Left forelimb (tissue), 1 donor: ENCODE measurements at regions not wholly inside any gene's neighbourhood (a gene's known extent, or its start where the extent isn't known, plus 50 kb on each side); places are given as distances from the start of the nearest gene placed in this dataset.
"Not testable (repeated sequence)": the region's sequence is repeated elsewhere in the genome, so short reads cannot be mapped to it uniquely, and the experiment has no call there.

Experiments
- DNase-seq: peaks from one replicate; pipeline ENCODE4 v3.0.0-alpha.2; 2018; ENCODE audit warnings: low spot score

- peak; percentile 42 for DNase-seq
Observed at GRCh38 chr2:239804161-239805042, 220.7 kb downstream of the NDUFA10 start.

GRCh38 chr2:239803766-239804115 is 221.4 kb downstream of the NDUFA10 start:
- DNase-seq, result no peak

GRCh38 chr2:239803102-239803765 is 221.9 kb downstream of the NDUFA10 start:
- DNase-seq, result no peak

GRCh38 chr2:239802185-239802649 is 222.9 kb downstream of the NDUFA10 start:
- no peak for DNase-seq

GRCh38 chr2:239801404-239802184 is 223.5 kb downstream of the NDUFA10 start:
- DNase-seq, result no peak

- no peak for DNase-seq
Observed at GRCh38 chr2:239800785-239801386, 224.3 kb downstream of the NDUFA10 start.

- DNase-seq, result no peak
Observed at GRCh38 chr2:239797316-239797715, 227.8 kb downstream of the NDUFA10 start.

- DNase-seq, result not testable (repeated sequence)
Observed at GRCh38 chr2:239795761-239796160, 229.4 kb downstream of the NDUFA10 start.

- DNase-seq, result peak; percentile 57
Observed at GRCh38 chr2:239793836-239794235, 231.3 kb downstream of the NDUFA10 start.

GRCh38 chr2:239793086-239793485 is 232.1 kb downstream of the NDUFA10 start:
- DNase-seq, result no peak

GRCh38 chr2:239792405-239793084 is 232.6 kb downstream of the NDUFA10 start:
- DNase-seq, result peak; percentile 58

- peak; percentile 47 for DNase-seq
Observed at GRCh38 chr2:239791526-239792404, 233.4 kb downstream of the NDUFA10 start.

GRCh38 chr2:239790721-239791120 is 234.4 kb downstream of the NDUFA10 start:
- no peak for DNase-seq

- DNase-seq, result no peak
Observed at GRCh38 chr2:239790313-239790712, 234.8 kb downstream of the NDUFA10 start.

GRCh38 chr2:239789711-239790110 is 235.4 kb downstream of the NDUFA10 start:
- no peak for DNase-seq

GRCh38 chr2:239788576-239789098 is 236.5 kb downstream of the NDUFA10 start:
- no peak for DNase-seq

GRCh38 chr2:239787538-239788050 is 237.5 kb downstream of the NDUFA10 start:
- no peak for DNase-seq

GRCh38 chr2:239786791-239787190 is 238.4 kb downstream of the NDUFA10 start:
- no peak for DNase-seq

GRCh38 chr2:239781454-239781853 is 243.7 kb downstream of the NDUFA10 start:
- DNase-seq, result peak; percentile 55
